ENCODE measurements at regions not wholly inside any gene's neighbourhood (a gene's known extent, or its start where the extent isn't known, plus 50 kb on each side); places are given as distances from the start of the nearest gene placed in this dataset.

DNA sequence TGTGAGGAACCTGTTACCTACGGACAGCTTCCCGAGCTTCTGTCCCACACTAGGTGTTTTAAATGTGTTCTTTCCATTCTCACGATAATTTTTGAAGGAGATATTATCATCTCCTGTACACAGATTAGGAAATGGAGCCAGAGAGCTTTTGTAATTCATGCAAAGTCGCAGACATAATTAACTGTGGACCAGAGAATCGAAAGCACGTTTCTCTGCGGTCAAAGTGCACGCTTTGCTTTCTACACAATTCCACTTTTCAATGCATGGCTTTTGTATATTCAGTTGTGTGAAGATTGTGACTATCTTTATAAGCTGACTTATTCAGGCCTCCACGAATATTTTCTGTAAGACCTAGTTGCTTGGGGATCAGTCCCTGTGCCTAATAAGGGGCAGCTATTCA, 81.7 kb upstream of the SLC10A2 start:
- TF ChIP-seq, protein P1, sequence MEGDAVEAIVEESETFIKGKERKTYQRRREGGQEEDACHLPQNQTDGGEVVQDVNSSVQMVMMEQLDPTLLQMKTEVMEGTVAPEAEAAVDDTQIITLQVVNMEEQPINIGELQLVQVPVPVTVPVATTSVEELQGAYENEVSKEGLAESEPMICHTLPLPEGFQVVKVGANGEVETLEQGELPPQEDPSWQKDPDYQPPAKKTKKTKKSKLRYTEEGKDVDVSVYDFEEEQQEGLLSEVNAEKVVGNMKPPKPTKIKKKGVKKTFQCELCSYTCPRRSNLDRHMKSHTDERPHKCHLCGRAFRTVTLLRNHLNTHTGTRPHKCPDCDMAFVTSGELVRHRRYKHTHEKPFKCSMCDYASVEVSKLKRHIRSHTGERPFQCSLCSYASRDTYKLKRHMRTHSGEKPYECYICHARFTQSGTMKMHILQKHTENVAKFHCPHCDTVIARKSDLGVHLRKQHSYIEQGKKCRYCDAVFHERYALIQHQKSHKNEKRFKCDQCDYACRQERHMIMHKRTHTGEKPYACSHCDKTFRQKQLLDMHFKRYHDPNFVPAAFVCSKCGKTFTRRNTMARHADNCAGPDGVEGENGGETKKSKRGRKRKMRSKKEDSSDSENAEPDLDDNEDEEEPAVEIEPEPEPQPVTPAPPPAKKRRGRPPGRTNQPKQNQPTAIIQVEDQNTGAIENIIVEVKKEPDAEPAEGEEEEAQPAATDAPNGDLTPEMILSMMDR (IDR thresholded peaks at IDR 0.05; ENCODE audit: low read depth, low read length, poor library complexity, severe bottlenecking): no peak
- no peak for TF ChIP-seq EZH2phosphoT487 (IDR thresholded peaks at IDR 0.05; ENCODE audit: borderline replicate concordance, low read length)
